Dermis blood vessel endothelial cell (primary cell): ENCODE measurements at regions not wholly inside any gene's neighbourhood (a gene's known extent, or its start where the extent isn't known, plus 50 kb on each side); places are given as distances from the start of the nearest gene placed in this dataset.
"Not testable (repeated sequence)": the region's sequence is repeated elsewhere in the genome, so short reads cannot be mapped to it uniquely, and the experiment has no call there.

Source experiments
- DNase-seq: peaks from one replicate; pipeline ENCODE4 v3.0.0; 2010

- not testable (repeated sequence) for DNase-seq
Measured at GRCh38 chr2:87415586-87416265, 332.2 kb upstream of the PLGLB2 start.

- DNase-seq: not testable (repeated sequence)
Measured at GRCh38 chr2:87416266-87416592, 331.7 kb upstream of the PLGLB2 start.

GRCh38 chr2:87417147-87417546, 330.7 kb upstream of the PLGLB2 start:
- DNase-seq: not testable (repeated sequence)

GRCh38 chr2:87417742-87418567, 329.9 kb upstream of the PLGLB2 start:
- not testable (repeated sequence) for DNase-seq

- DNase-seq: not testable (repeated sequence)
Measured at GRCh38 chr2:87418823-87419822, 328.8 kb upstream of the PLGLB2 start.

GRCh38 chr2:87419980-87420379, 327.9 kb upstream of the PLGLB2 start:
- DNase-seq: not testable (repeated sequence)

- not testable (repeated sequence) for DNase-seq
Measured at GRCh38 chr2:87420954-87421353, 326.9 kb upstream of the PLGLB2 start.

- not testable (repeated sequence) for DNase-seq
Measured at GRCh38 chr2:87423796-87424762, 323.8 kb upstream of the PLGLB2 start.

- DNase-seq: not testable (repeated sequence)
Measured at GRCh38 chr2:87424763-87425154, 323.1 kb upstream of the PLGLB2 start.

- not testable (repeated sequence) for DNase-seq
Measured at GRCh38 chr2:87425191-87425590, 322.7 kb upstream of the PLGLB2 start.

GRCh38 chr2:87425717-87426116, 322.2 kb upstream of the PLGLB2 start:
- not testable (repeated sequence) for DNase-seq

GRCh38 chr2:87428452-87429130, 319.3 kb upstream of the PLGLB2 start:
- not testable (repeated sequence) for DNase-seq

- DNase-seq: not testable (repeated sequence)
Measured at GRCh38 chr2:87429206-87429930, 318.5 kb upstream of the PLGLB2 start.

- not testable (repeated sequence) for DNase-seq
Measured at GRCh38 chr2:87429931-87430275, 318.0 kb upstream of the PLGLB2 start.

GRCh38 chr2:87431051-87431450, 316.8 kb upstream of the PLGLB2 start:
- not testable (repeated sequence) for DNase-seq

GRCh38 chr2:87432711-87433453, 315.0 kb upstream of the PLGLB2 start:
- DNase-seq: not testable (repeated sequence)

- not testable (repeated sequence) for DNase-seq
Measured at GRCh38 chr2:87436007-87436406, 311.9 kb upstream of the PLGLB2 start.

GRCh38 chr2:87437701-87438260, 310.1 kb upstream of the PLGLB2 start:
- not testable (repeated sequence) for DNase-seq
